ENCODE measurements at regions not wholly inside any gene's neighbourhood (a gene's known extent, or its start where the extent isn't known, plus 50 kb on each side); places are given as distances from the start of the nearest gene placed in this dataset.

DNA sequence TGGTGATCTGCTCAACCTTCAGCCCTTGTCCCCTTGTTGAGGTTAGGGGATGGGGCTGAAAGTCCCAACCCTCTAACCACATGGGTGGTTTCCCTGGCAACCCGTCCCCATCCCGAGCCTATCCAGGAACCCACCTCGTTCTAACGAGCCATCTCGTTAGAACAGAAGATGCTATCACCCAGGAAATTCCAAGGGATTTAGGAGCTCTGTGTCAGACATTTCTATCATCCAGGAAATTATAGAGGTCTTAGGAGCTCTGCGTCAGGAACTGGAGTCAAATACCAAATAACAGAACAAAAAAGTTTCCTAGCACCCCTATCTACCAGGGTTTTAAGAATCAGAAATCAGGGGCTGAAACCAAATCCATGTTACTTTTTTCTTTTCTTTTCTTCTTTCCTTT is 90.3 kb upstream of the LCLAT1 start:
- peaks cover 21% of the 10 kb centered on the region for H3K27me3 ChIP-seq (ENCODE audit: low read depth, low read length)
- H3K9ac ChIP-seq (ENCODE audit: low read length) = no peak overlapping the region
- H2AFZ ChIP-seq (ENCODE audit: low read depth, low read length) = no peak overlapping the region
- H3K9me3 ChIP-seq (ENCODE audit: insufficient read depth, low read length) = no peaks in the 10 kb centered on the region
- no peak for TF ChIP-seq EZH2phosphoT487 (IDR thresholded peaks at IDR 0.05; ENCODE audit: low read depth)
- TF ChIP-seq, protein P1, sequence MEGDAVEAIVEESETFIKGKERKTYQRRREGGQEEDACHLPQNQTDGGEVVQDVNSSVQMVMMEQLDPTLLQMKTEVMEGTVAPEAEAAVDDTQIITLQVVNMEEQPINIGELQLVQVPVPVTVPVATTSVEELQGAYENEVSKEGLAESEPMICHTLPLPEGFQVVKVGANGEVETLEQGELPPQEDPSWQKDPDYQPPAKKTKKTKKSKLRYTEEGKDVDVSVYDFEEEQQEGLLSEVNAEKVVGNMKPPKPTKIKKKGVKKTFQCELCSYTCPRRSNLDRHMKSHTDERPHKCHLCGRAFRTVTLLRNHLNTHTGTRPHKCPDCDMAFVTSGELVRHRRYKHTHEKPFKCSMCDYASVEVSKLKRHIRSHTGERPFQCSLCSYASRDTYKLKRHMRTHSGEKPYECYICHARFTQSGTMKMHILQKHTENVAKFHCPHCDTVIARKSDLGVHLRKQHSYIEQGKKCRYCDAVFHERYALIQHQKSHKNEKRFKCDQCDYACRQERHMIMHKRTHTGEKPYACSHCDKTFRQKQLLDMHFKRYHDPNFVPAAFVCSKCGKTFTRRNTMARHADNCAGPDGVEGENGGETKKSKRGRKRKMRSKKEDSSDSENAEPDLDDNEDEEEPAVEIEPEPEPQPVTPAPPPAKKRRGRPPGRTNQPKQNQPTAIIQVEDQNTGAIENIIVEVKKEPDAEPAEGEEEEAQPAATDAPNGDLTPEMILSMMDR (IDR thresholded peaks at IDR 0.05; ENCODE audit: low read depth, low read length) = no peak
- no peak overlapping the region for H3K4me2 ChIP-seq (ENCODE audit: low read length)
- no peaks in the 10 kb centered on the region for H3K79me2 ChIP-seq (ENCODE audit: low read length)
- H3K4me3 ChIP-seq (ENCODE audit: low read length) = no peak overlapping the region
- H3K36me3 ChIP-seq (replicated peaks; ENCODE audit: low read depth, low read length) = no peaks in the 10 kb centered on the region
- no peak overlapping the region for H3K27ac ChIP-seq (ENCODE audit: low read length)
- no peaks in the 10 kb centered on the region for H3K4me1 ChIP-seq (ENCODE audit: low read length)
- H4K20me1 ChIP-seq (ENCODE audit: insufficient read depth, low read length) = no peaks in the 10 kb centered on the region

DNA sequence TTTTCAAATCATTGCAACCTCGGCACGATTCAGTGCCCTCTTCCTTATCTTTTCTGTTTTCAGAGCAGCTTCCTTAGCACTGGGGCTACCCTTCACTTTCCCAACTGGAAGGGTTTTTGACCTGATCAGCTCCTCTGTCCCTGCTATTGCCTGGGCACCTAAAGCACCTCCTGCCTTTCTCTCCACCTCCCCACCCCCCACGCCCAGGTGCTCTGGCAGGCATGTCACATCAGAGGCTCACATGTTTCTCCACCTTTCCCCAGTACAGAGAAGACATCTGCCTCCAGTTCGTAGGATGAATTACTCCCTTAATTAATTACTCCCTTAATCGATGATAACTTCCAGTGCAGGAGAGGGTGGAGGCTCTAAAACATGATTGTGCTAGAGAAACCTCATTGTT is 88.7 kb upstream of the LCLAT1 start:
- Histone ChIP-seq H3K36me3 (replicated peaks; ENCODE audit: low read depth, low read length) (no peaks in the 10 kb centered on the region), H2AFZ (ENCODE audit: low read depth, low read length) (no peak overlapping the region), H3K9me3 (ENCODE audit: insufficient read depth, low read length) (no peaks in the 10 kb centered on the region), H3K27ac (ENCODE audit: low read length) (no peak overlapping the region), H3K27me3 (ENCODE audit: low read depth, low read length) (peaks cover 37% of the 10 kb centered on the region), H3K4me1 (ENCODE audit: low read length) (no peaks in the 10 kb centered on the region), H3K79me2 (ENCODE audit: low read length) (no peaks in the 10 kb centered on the region), H3K4me3 (ENCODE audit: low read length) (no peak overlapping the region), H3K9ac (ENCODE audit: low read length) (no peak overlapping the region), H3K4me2 (ENCODE audit: low read length) (no peak overlapping the region), H4K20me1 (ENCODE audit: insufficient read depth, low read length) (no peaks in the 10 kb centered on the region)
- no peak for TF ChIP-seq EZH2phosphoT487 (IDR thresholded peaks at IDR 0.05; ENCODE audit: low read depth)
- TF ChIP-seq, protein P1 (IDR thresholded peaks at IDR 0.05; ENCODE audit: low read depth, low read length) = no peak

DNA sequence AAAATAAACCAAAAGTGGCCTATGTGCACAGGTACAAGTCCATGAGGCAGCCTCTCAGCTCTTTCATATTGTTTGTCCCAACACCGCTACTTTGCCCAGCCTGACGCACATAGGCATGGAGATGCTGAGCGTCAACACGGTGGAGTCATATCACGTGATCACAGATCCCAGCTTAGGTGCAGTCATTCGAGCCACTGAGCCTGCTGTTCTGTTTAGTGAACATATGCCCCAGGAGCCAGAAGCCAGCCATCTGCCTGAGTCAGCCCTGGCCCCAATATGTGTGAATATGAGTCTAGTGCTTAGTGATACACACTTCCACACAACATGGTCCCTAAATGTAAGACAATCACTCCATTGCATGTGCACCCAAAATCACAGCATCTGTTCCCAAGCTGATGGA is 88.2 kb upstream of the LCLAT1 start:
- Histone ChIP-seq H3K27ac (ENCODE audit: low read length) (no peak overlapping the region), H3K27me3 (ENCODE audit: low read depth, low read length) (peaks cover 41% of the 10 kb centered on the region), H3K4me1 (ENCODE audit: low read length) (no peaks in the 10 kb centered on the region), H3K4me2 (ENCODE audit: low read length) (no peak overlapping the region), H3K36me3 (replicated peaks; ENCODE audit: low read depth, low read length) (no peaks in the 10 kb centered on the region), H3K4me3 (ENCODE audit: low read length) (no peak overlapping the region), H3K79me2 (ENCODE audit: low read length) (no peaks in the 10 kb centered on the region), H3K9me3 (ENCODE audit: insufficient read depth, low read length) (no peaks in the 10 kb centered on the region), H4K20me1 (ENCODE audit: insufficient read depth, low read length) (no peaks in the 10 kb centered on the region), H3K9ac (ENCODE audit: low read length) (no peak overlapping the region), H2AFZ (ENCODE audit: low read depth, low read length) (no peak overlapping the region)
- TF ChIP-seq, protein P1 (IDR thresholded peaks at IDR 0.05; ENCODE audit: low read depth, low read length) = no peak
- no peak for TF ChIP-seq EZH2phosphoT487 (IDR thresholded peaks at IDR 0.05; ENCODE audit: low read depth)

DNA sequence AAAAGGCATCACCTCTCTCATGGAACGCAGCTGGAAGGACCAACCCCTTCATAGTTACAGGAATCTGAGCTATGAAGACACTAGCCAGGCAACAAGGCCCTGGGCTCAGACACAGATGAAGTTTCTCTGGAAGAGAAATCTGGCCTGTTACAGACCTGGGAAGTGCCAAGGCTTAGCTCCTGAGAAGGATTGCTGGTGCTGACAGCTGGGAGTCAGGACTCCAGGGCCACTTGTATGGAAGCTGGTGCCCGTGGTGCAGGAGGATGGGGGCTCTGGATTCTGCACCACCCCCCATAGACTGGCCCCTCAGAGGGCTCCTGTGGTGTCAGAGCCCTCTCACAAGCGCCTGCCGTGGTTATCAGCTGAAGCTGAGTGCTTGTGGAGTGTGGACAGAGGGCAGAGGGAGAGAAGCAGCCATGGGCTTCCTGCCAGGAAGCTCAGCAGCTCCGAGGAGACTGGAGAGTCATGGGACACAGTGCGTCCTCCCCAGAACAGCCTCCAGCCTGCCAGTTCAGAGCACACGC is 87.3 kb upstream of the LCLAT1 start:
- Histone ChIP-seq H4K20me1 (ENCODE audit: insufficient read depth, low read length) (no peaks in the 10 kb centered on the region), H3K36me3 (replicated peaks; ENCODE audit: low read depth, low read length) (no peaks in the 10 kb centered on the region), H3K4me1 (ENCODE audit: low read length) (no peaks in the 10 kb centered on the region), H3K79me2 (ENCODE audit: low read length) (no peaks in the 10 kb centered on the region), H3K27ac (ENCODE audit: low read length) (no peak overlapping the region), H3K9ac (ENCODE audit: low read length) (no peak overlapping the region), H3K4me2 (ENCODE audit: low read length) (no peak overlapping the region), H3K4me3 (ENCODE audit: low read length) (no peak overlapping the region), H3K27me3 (ENCODE audit: low read depth, low read length) (peaks cover 46% of the 10 kb centered on the region), H2AFZ (ENCODE audit: low read depth, low read length) (no peak overlapping the region), H3K9me3 (ENCODE audit: insufficient read depth, low read length) (no peaks in the 10 kb centered on the region)
- no peak for TF ChIP-seq EZH2phosphoT487 (IDR thresholded peaks at IDR 0.05; ENCODE audit: low read depth)
- TF ChIP-seq, protein P1 (IDR thresholded peaks at IDR 0.05; ENCODE audit: low read depth, low read length) = no peak
